H1 (cell line): ENCODE measurements at regions not wholly inside any gene's neighbourhood (a gene's known extent, or its start where the extent isn't known, plus 50 kb on each side); places are given as distances from the start of the nearest gene placed in this dataset.

ENCODE experiments used
- CEBPB ChIP-seq: IDR thresholded peaks from 2 replicates; pipeline ENCODE4 v1.6.1; 2012; ENCODE audit warnings: low read depth, low read length
- GTF2F1 ChIP-seq: IDR thresholded peaks from 2 replicates; pipeline ENCODE4 v1.6.1; 2012; ENCODE audit warnings: low read depth, low read length, improper control_type of control experiment, borderline replicate concordance
- RAD21 ChIP-seq, 2 experiments: IDR thresholded peaks in 1 of 2; conservative IDR thresholded peaks in 1 of 2; 2 replicates each; pipeline ENCODE4 v1.6.1; 2011; ENCODE audit warnings: low read depth in 2 of 2, low read length in 2 of 2, improper control_type of control experiment in 1 of 2, inconsistent platforms in 1 of 2, mild to moderate bottlenecking in 1 of 2, moderate library complexity in 1 of 2
- SUZ12 ChIP-seq: fragments of 200-600 bp; sonication (generic); IDR thresholded peaks from 2 replicates; pipeline ENCODE4 v1.6.1; 2012; ENCODE audit warnings: mild to moderate bottlenecking, inconsistent platforms, low read length, moderate library complexity, mixed read lengths
- YY1 ChIP-seq: IDR thresholded peaks from 2 replicates; pipeline ENCODE4 v1.6.1; 2011; ENCODE audit warnings: low read depth, mild to moderate bottlenecking, low read length

- TF ChIP-seq CEBPB: no peak
- no peak for TF ChIP-seq GTF2F1
- no peak for TF ChIP-seq SUZ12
- TF ChIP-seq RAD21 (IDR thresholded peaks at IDR 0.05 in 1 of 2, conservative IDR thresholded peaks at IDR 0.05 in 1 of 2; ENCODE audit: low read depth in 2 of 2, low read length in 2 of 2): no peak
- no peak for TF ChIP-seq YY1
These were observed 113.9 kb upstream of the AGTR1 start (continued) for GRCh38 chr3:148583793-148584192.
